HCT116 (cell line): ENCODE measurements at regions not wholly inside any gene's neighbourhood (a gene's known extent, or its start where the extent isn't known, plus 50 kb on each side); places are given as distances from the start of the nearest gene placed in this dataset.

Experiments used
- ATAC-seq: fragments of 200-7000 bp; cut with Tn5 transposase; 2 replicates; pipeline ENCODE4 v1.9.1; 2020; ENCODE audit warnings: mild to moderate bottlenecking, moderate library complexity
- BruUV-seq: library from RNA; stranded (reverse); fragments of 400-500 nt; replicated peaks from 2 replicates; lab custom pipeline; 2021; lab: Mats Ljungman, UMichigan
- CTCF ChIA-PET: fragments of 300-600 bp; sonication (Branson Sonifier 250); formaldehyde crosslinking; loops from one replicate; lab custom pipeline; 2021; ENCODE audit warnings: antibody characterized with exemption; lab: Charles Lee
- POLR2A ChIA-PET: fragments of 300-600, 350-600 bp; sonication (Branson Sonifier 250); formaldehyde crosslinking; loops from one replicate; lab custom pipeline; 2021; ENCODE audit warnings: antibody characterized with exemption; lab: Charles Lee
- RAD21 ChIA-PET, 2 experiments: fragments of 300-600 bp; sonication (Branson Sonifier 250); formaldehyde crosslinking; loops; one replicate each; lab custom pipeline; 2023; ENCODE audit warnings: low total read pairs in 2 of 2; ENCODE audit not compliant: uncharacterized antibody in 2 of 2, unreplicated experiment in 2 of 2, low non-redundant PET in 1 of 2; lab: Charles Lee
- DNase-seq: peaks from one replicate; pipeline ENCODE4 v3.0.0-alpha.2; 2010; ENCODE audit warnings: low read depth, low spot score
- H2AFZ ChIP-seq: fragments of 200-600 bp; shearing (Covaris generic), sonication (generic); 2 replicates; pipeline ENCODE4 v1.6.1; 2017; ENCODE audit warnings: low read depth, mixed run types, mixed read lengths, antibody characterized with exemption, low read length; ENCODE audit not compliant: poor library complexity, severe bottlenecking
- H3K27ac ChIP-seq: 2 replicates; pipeline ENCODE4 v1.5.1; 2012; ENCODE audit warnings: low read depth, low read length
- H3K27me3 ChIP-seq: fragments of 200-600 bp; sonication (generic); 2 replicates; pipeline ENCODE4 v1.6.1; 2016; ENCODE audit warnings: mixed run types, low read length, mixed read lengths; ENCODE audit not compliant: insufficient read depth
- H3K36me3 ChIP-seq, 2 experiments: fragments of 200-500 bp in 1 of 2; fragments of 200-600 bp in 1 of 2; sonication (Bioruptor generic) in 1 of 2; sonication (generic) in 1 of 2; 2 replicates each; pipeline versions ENCODE4 v1.5.1 to v1.6.1; 2014 to 2016; ENCODE audit warnings: low read length in 2 of 2, inconsistent platforms in 1 of 2, mixed read lengths in 1 of 2, mixed run types in 1 of 2; ENCODE audit not compliant: insufficient read depth in 2 of 2, control insufficient read depth in 1 of 2
- H3K4me1 ChIP-seq, 2 experiments: fragments of 200-600 bp in 1 of 2; sonication (generic) in 1 of 2; 2 replicates each; pipeline versions ENCODE4 v1.5.1 to v1.6.1; 2012 to 2017; ENCODE audit warnings: low read length in 2 of 2, inconsistent platforms in 1 of 2, mild to moderate bottlenecking in 1 of 2, mixed read lengths in 1 of 2, mixed run types in 1 of 2, moderate library complexity in 1 of 2; ENCODE audit not compliant: insufficient read depth in 2 of 2, control insufficient read depth in 1 of 2
- H3K4me2 ChIP-seq: fragments of 200-600 bp; sonication (generic); 2 replicates; pipeline ENCODE4 v1.6.1; 2017; ENCODE audit warnings: mixed run types, low read length, mixed read lengths
- H3K4me3 ChIP-seq, 2 experiments: fragments of 200-600 bp in 1 of 2; sonication (generic) in 1 of 2; replicated peaks in 1 of 2; 2 replicates each; pipeline ENCODE4 v1.5.1; 2011 to 2016; ENCODE audit warnings: low read length in 2 of 2, control low read depth in 1 of 2, low read depth in 1 of 2, mild to moderate bottlenecking in 1 of 2, mixed read lengths in 1 of 2, mixed run types in 1 of 2
- H3K79me2 ChIP-seq: fragments of 200-600 bp; sonication (generic); 2 replicates; pipeline ENCODE4 v1.6.1; 2017; ENCODE audit warnings: mild to moderate bottlenecking, mixed run types, low read length, moderate library complexity, mixed read lengths; ENCODE audit not compliant: insufficient read depth
- H3K9ac ChIP-seq: fragments of 200-600 bp; sonication (generic); 2 replicates; pipeline ENCODE4 v1.6.1; 2016; ENCODE audit warnings: low read length, mixed read lengths
- H3K9me2 ChIP-seq: fragments of 200-600 bp; sonication (generic), shearing (Covaris generic); 2 replicates; pipeline ENCODE4 v1.6.1; 2017; ENCODE audit warnings: mixed run types, mild to moderate bottlenecking, moderate library complexity; ENCODE audit not compliant: insufficient read depth
- H3K9me3 ChIP-seq, 2 experiments: fragments of 200-500 bp in 1 of 2; fragments of 200-600 bp in 1 of 2; sonication (Bioruptor generic) in 1 of 2; sonication (generic) in 1 of 2; 2 replicates each; pipeline ENCODE4 v1.6.1; 2014 to 2017; ENCODE audit warnings: low read length in 2 of 2, mixed read lengths in 2 of 2, inconsistent platforms in 1 of 2, low read depth in 1 of 2, mild to moderate bottlenecking in 1 of 2, mixed run types in 1 of 2, moderate library complexity in 1 of 2; ENCODE audit not compliant: control insufficient read depth in 1 of 2, insufficient read depth in 1 of 2
- H4K20me1 ChIP-seq: fragments of 200-600 bp; sonication (generic), shearing (Covaris generic); 2 replicates; pipeline ENCODE4 v1.6.1; 2017; ENCODE audit warnings: mixed run types, mild to moderate bottlenecking, moderate library complexity; ENCODE audit not compliant: insufficient read depth
- ATF3 ChIP-seq: IDR thresholded peaks from 2 replicates; pipeline ENCODE4 v1.6.1; 2012
- EGR1 ChIP-seq: IDR thresholded peaks from 2 replicates; pipeline ENCODE4 v1.6.1; 2012; ENCODE audit warnings: low read depth
- EZH2 ChIP-seq: fragments of 200-600 bp; sonication (generic); IDR thresholded peaks from 2 replicates; pipeline ENCODE4 v1.6.1; 2017; ENCODE audit warnings: antibody characterized with exemption, mixed run types
- EZH2phosphoT487 ChIP-seq: fragments of 200-600 bp; IDR thresholded peaks from 2 replicates; pipeline ENCODE4 v1.6.1; 2018; ENCODE audit warnings: antibody characterized with exemption, borderline replicate concordance
- MAX ChIP-seq: IDR thresholded peaks from 2 replicates; pipeline ENCODE4 v1.6.1; 2012
- POLR2A ChIP-seq: IDR thresholded peaks from 2 replicates; pipeline ENCODE4 v1.7.0; 2011; ENCODE audit warnings: borderline replicate concordance; ENCODE audit not compliant: insufficient read depth, insufficient read length; ENCODE audit errors: extremely low read depth
- POLR2AphosphoS5 ChIP-seq: IDR thresholded peaks from 2 replicates; pipeline ENCODE4 v1.6.1; 2011; ENCODE audit warnings: mild to moderate bottlenecking, low read depth, low read length, moderate library complexity
- REST ChIP-seq: IDR thresholded peaks from 2 replicates; pipeline ENCODE4 v1.6.1; 2012; ENCODE audit warnings: low read depth
- SIN3A ChIP-seq: IDR thresholded peaks from 2 replicates; pipeline ENCODE4 v1.6.1; 2012; ENCODE audit warnings: low read depth
- SP1 ChIP-seq: IDR thresholded peaks from 2 replicates; pipeline ENCODE4 v1.6.1; 2012; ENCODE audit warnings: low read depth
- SRF ChIP-seq: IDR thresholded peaks from 2 replicates; pipeline ENCODE4 v1.6.1; 2012; ENCODE audit warnings: low read depth
- TCF7L2 ChIP-seq: IDR thresholded peaks from 2 replicates; pipeline ENCODE4 v1.7.0; 2011; ENCODE audit warnings: borderline replicate concordance, inconsistent platforms; ENCODE audit not compliant: insufficient read depth, insufficient read length; ENCODE audit errors: extremely low read depth
- YY1 ChIP-seq: IDR thresholded peaks from 2 replicates; pipeline ENCODE4 v1.6.1; 2011; ENCODE audit warnings: low read length, low read depth, moderate library complexity, mild to moderate bottlenecking; ENCODE audit not compliant: insufficient replicate concordance; ENCODE audit errors: extremely low read depth
- ZBTB33 ChIP-seq: IDR thresholded peaks from 2 replicates; pipeline ENCODE4 v1.6.1; 2011; ENCODE audit warnings: mild to moderate bottlenecking, low read length, moderate library complexity; ENCODE audit not compliant: insufficient replicate concordance; ENCODE audit errors: extremely low read depth
- ZFX ChIP-seq: fragments of 450-650 bp; IDR thresholded peaks from 2 replicates; pipeline ENCODE4 v1.6.1; 2017
- ZNF274 ChIP-seq: fragments of 200-500 bp; sonication (Bioruptor generic); IDR thresholded peaks from 2 replicates; pipeline ENCODE4 v1.6.1; 2014; ENCODE audit warnings: mild to moderate bottlenecking, low read depth, low read length, inconsistent platforms
- intact Hi-C: fragments of 100-400 bp; cut with micrococcal nuclease; formaldehyde crosslinking; loops from 2 replicates; pipeline ENCODE4 v1.10.0; 2022

GRCh38 chr13:97629601-97630272 lies 195.8 kb downstream of the RAP2A start:
- CTCF ChIA-PET = no interaction called here
- intact Hi-C loops = no loop called here
- no peak overlapping the region for H3K9ac ChIP-seq

More at GRCh38 chr13:97629601-97630272, 195.8 kb downstream of the RAP2A start:
- H3K9me2 ChIP-seq = no peaks in the 10 kb centered on the region
- no peak overlapping the region for H3K27ac ChIP-seq
- no peaks in the 10 kb centered on the region for H3K9me3 ChIP-seq
- H3K27me3 ChIP-seq = no peaks in the 10 kb centered on the region
- no TSS peak for BruUV-seq
- no peak overlapping the region for H2AFZ ChIP-seq
- no peaks in the 10 kb centered on the region for H3K36me3 ChIP-seq
- no peak for TF ChIP-seq MAX
- TF ChIP-seq ATF3 = no peak
- no peak for TF ChIP-seq ZNF274
- TF ChIP-seq REST = no peak
- TF ChIP-seq EZH2phosphoT487 = no peak
- TF ChIP-seq EGR1 = no peak
- TF ChIP-seq ZBTB33 = no peak
- no peak for TF ChIP-seq TCF7L2
- no peak for TF ChIP-seq SRF
- no peak for TF ChIP-seq ZFX
- TF ChIP-seq POLR2AphosphoS5 = no peak
- no peak for TF ChIP-seq SIN3A
- no peak for TF ChIP-seq POLR2A
- TF ChIP-seq YY1 = no peak
- TF ChIP-seq EZH2 = no peak
- no peak for TF ChIP-seq SP1
- ATAC-seq (no peak), DNase-seq (no peak)
- peaks cover 0 to 9% of the 10 kb centered on the region in 2 experiments; a peak in 1 of 4 replicates for H3K4me1 ChIP-seq
- no peaks in the 10 kb centered on the region for H3K79me2 ChIP-seq
- no peak overlapping the region for H3K4me2 ChIP-seq
- no peaks in the 10 kb centered on the region for H4K20me1 ChIP-seq
- no peak overlapping the region for H3K4me3 ChIP-seq
- RAD21 ChIA-PET = no interaction called here
- POLR2A ChIA-PET = no interaction called here
